ENCODE measurements at regions not wholly inside any gene's neighbourhood (a gene's known extent, or its start where the extent isn't known, plus 50 kb on each side); places are given as distances from the start of the nearest gene placed in this dataset.
A peak's percentile ranks its signal among the peaks of the same experiment; 100 is the strongest.

- Histone ChIP-seq H3K4me3 (no peak overlapping the region), H3K36me3 (replicated peaks in 1 of 2; ENCODE audit: insufficient read depth in 1 of 2, low read depth in 2 of 2) (no peaks in the 10 kb centered on the region), H3K9me3 (no peaks in the 10 kb centered on the region), H3K27me3 (no peaks in the 10 kb centered on the region), H3K27ac (peak overlapping the region in 3 of 4 donors; percentile 56 to 68 (median 64)), H3K4me1 (peaks cover 28% of the 10 kb centered on the region)
- intact Hi-C loops (cut with DNase I), result no loop called here
- TF ChIP-seq CTCF (IDR thresholded peaks at IDR 0.05) (no peak), POLR2A (IDR thresholded peaks at IDR 0.05) (no peak)
- WGBS, 2 donors, result 33 to 51% methylated on average over 2 of the region's 2 CpGs
- ATAC-seq (peak; percentile 60), DNase-seq (peak in 3 of 4 donors; percentile 36 to 60 (median 42))
Measured at GRCh38 chr6:56370561-56371211, 123.3 kb upstream of the COL21A1 start.

GRCh38 chr6:56370127-56370540 is 122.8 kb upstream of the COL21A1 start:
- intact Hi-C loops (cut with DNase I), result no loop called here
- Histone ChIP-seq H3K9me3 (no peaks in the 10 kb centered on the region), H3K27ac (peak overlapping the region in 3 of 4 donors; percentile 56 to 68 (median 64)), H3K4me3 (no peak overlapping the region), H3K4me1 (peaks cover 28% of the 10 kb centered on the region), H3K27me3 (no peaks in the 10 kb centered on the region), H3K36me3 (replicated peaks in 1 of 2; ENCODE audit: insufficient read depth in 1 of 2, low read depth in 2 of 2) (no peaks in the 10 kb centered on the region)
- WGBS, 2 donors, result 15 to 16% methylated on average over 10 of the region's 10 CpGs
- DNase-seq (peak; percentile 76 to 87 (median 80)), ATAC-seq (peak; percentile 91)
- TF ChIP-seq POLR2A (IDR thresholded peaks at IDR 0.05) (no peak), CTCF (IDR thresholded peaks at IDR 0.05) (peak; percentile 34 to 88 (median 75))

- ATAC-seq (peak; percentile 15), DNase-seq (no peak)
- Histone ChIP-seq H3K4me3 (no peak overlapping the region), H3K4me1 (peaks cover 28% of the 10 kb centered on the region), H3K36me3 (replicated peaks in 1 of 2; ENCODE audit: insufficient read depth in 1 of 2, low read depth in 2 of 2) (no peaks in the 10 kb centered on the region), H3K27ac (peak overlapping the region in 1 of 4 donors; percentile 36), H3K27me3 (no peaks in the 10 kb centered on the region), H3K9me3 (no peaks in the 10 kb centered on the region)
- WGBS, 2 donors, result 24 to 31% methylated on average over 3 of the region's 3 CpGs
- intact Hi-C loops (cut with DNase I), result no loop called here
- TF ChIP-seq POLR2A (IDR thresholded peaks at IDR 0.05), result no peak
- no peak for TF ChIP-seq CTCF (IDR thresholded peaks at IDR 0.05)
Measured at GRCh38 chr6:56368491-56368890, 121.1 kb upstream of the COL21A1 start.

GRCh38 chr6:56366141-56366852 is 118.9 kb upstream of the COL21A1 start:
- no peak for DNase-seq
- intact Hi-C loops (cut with DNase I), result no loop called here
- Histone ChIP-seq H3K27me3 (no peaks in the 10 kb centered on the region), H3K4me3 (no peak overlapping the region), H3K9me3 (no peaks in the 10 kb centered on the region), H3K36me3 (replicated peaks in 1 of 2; ENCODE audit: insufficient read depth in 1 of 2, low read depth in 2 of 2) (no peaks in the 10 kb centered on the region), H3K27ac (no peak overlapping the region), H3K4me1 (peaks cover 17% of the 10 kb centered on the region)
- no peak for ATAC-seq
- 63 to 68% methylated on average over 6 of the region's 6 CpGs for WGBS, 2 donors
- TF ChIP-seq CTCF (IDR thresholded peaks at IDR 0.05), result no peak

Measured in body of pancreas (tissue), 4 donors.